Neuronal stem cell (in vitro differentiated cells): ENCODE measurements at regions not wholly inside any gene's neighbourhood (a gene's known extent, or its start where the extent isn't known, plus 50 kb on each side); places are given as distances from the start of the nearest gene placed in this dataset.

Experiments
- DNase-seq: peaks from one replicate; pipeline ENCODE4 v3.0.0-alpha.2; 2013; ENCODE audit warnings: low spot score
- H2AFZ ChIP-seq: one replicate; pipeline ENCODE4 v1.6.1; 2013; ENCODE audit warnings: mild to moderate bottlenecking, low read length, inconsistent platforms
- H2AK5ac ChIP-seq: 2 replicates; pipeline ENCODE4 v1.6.1; 2013; ENCODE audit warnings: low read depth, mild to moderate bottlenecking, inconsistent platforms, low read length, moderate library complexity, mixed read lengths
- H2BK120ac ChIP-seq: 2 replicates; pipeline ENCODE4 v1.6.1; 2013; ENCODE audit warnings: low read depth, mild to moderate bottlenecking, inconsistent platforms, low read length, moderate library complexity, mixed read lengths
- H2BK12ac ChIP-seq: one replicate; pipeline ENCODE4 v1.6.1; 2013; ENCODE audit warnings: low read length, inconsistent platforms
- H2BK15ac ChIP-seq: 2 replicates; pipeline ENCODE4 v1.6.1; 2013; ENCODE audit warnings: mild to moderate bottlenecking, low read length, inconsistent platforms, mixed read lengths
- H2BK5ac ChIP-seq: one replicate; pipeline ENCODE4 v1.6.1; 2013; ENCODE audit warnings: inconsistent platforms, mild to moderate bottlenecking, low read length, moderate library complexity
- H3K14ac ChIP-seq: one replicate; pipeline ENCODE4 v1.6.1; 2013; ENCODE audit warnings: low read length, inconsistent platforms
- H3K18ac ChIP-seq: 2 replicates; pipeline ENCODE4 v1.6.1; 2013; ENCODE audit warnings: low read length, inconsistent platforms
- H3K23ac ChIP-seq: 2 replicates; pipeline ENCODE4 v1.6.1; 2013; ENCODE audit warnings: low read depth, mild to moderate bottlenecking, mixed read lengths, low read length, inconsistent platforms; ENCODE audit not compliant: poor library complexity
- H3K27ac ChIP-seq: replicated peaks from 3 replicates; pipeline ENCODE4 v1.5.1; 2013; ENCODE audit warnings: low read length, inconsistent platforms
- H3K27me3 ChIP-seq, 3 experiments: 2 replicates each; pipeline ENCODE4 v1.6.1; 2013; ENCODE audit warnings: low read length in 3 of 3, mild to moderate bottlenecking in 2 of 3, inconsistent platforms in 1 of 3, low read depth in 1 of 3, mixed read lengths in 1 of 3, moderate library complexity in 1 of 3; ENCODE audit not compliant: control insufficient read depth in 3 of 3, insufficient read depth in 3 of 3
- H3K36me3 ChIP-seq, 2 donors: replicated peaks in 1 of 2; 2 replicates each; pipeline ENCODE4 v1.6.1; 2013; ENCODE audit warnings: low read length in 2 of 2; ENCODE audit not compliant: control insufficient read depth in 2 of 2, insufficient read depth in 2 of 2
- H3K4ac ChIP-seq: 2 replicates; pipeline ENCODE4 v1.6.1; 2013; ENCODE audit warnings: inconsistent platforms, mild to moderate bottlenecking, low read length, moderate library complexity
- H3K4me1 ChIP-seq, 2 donors: 1 replicate in 1 of 2; 2 replicates in 1 of 2; pipeline ENCODE4 v1.6.1; 2013; ENCODE audit warnings: low read length in 2 of 2, low read depth in 1 of 2; ENCODE audit not compliant: control insufficient read depth in 2 of 2, insufficient read depth in 1 of 2
- H3K4me2 ChIP-seq: one replicate; pipeline ENCODE4 v1.6.1; 2013; ENCODE audit warnings: mild to moderate bottlenecking, low read length, inconsistent platforms; ENCODE audit not compliant: insufficient read depth, poor library complexity, severe bottlenecking
- H3K4me3 ChIP-seq, 2 donors: 2 replicates each; pipeline ENCODE4 v1.5.1; 2013; ENCODE audit warnings: low read length in 2 of 2, mild to moderate bottlenecking in 2 of 2, inconsistent platforms in 1 of 2, moderate library complexity in 1 of 2
- H3K79me1 ChIP-seq: one replicate; pipeline ENCODE4 v1.6.1; 2013; ENCODE audit warnings: low read depth, mild to moderate bottlenecking, inconsistent platforms, low read length, moderate library complexity
- H3K9ac ChIP-seq: one replicate; pipeline ENCODE4 v1.6.1; 2013; ENCODE audit warnings: mild to moderate bottlenecking, low read depth, low read length, inconsistent platforms; ENCODE audit not compliant: poor library complexity
- H3K9me3 ChIP-seq, 2 donors: replicated peaks in 1 of 2; 2 replicates each; pipeline versions ENCODE3 to v1.6.1; 2013; ENCODE audit warnings: low read length in 2 of 2, mild to moderate bottlenecking in 2 of 2, inconsistent platforms in 1 of 2, low read depth in 1 of 2, mixed read lengths in 1 of 2, moderate library complexity in 1 of 2; ENCODE audit not compliant: control insufficient read depth in 2 of 2, insufficient read depth in 1 of 2
- H4K8ac ChIP-seq: one replicate; pipeline ENCODE4 v1.6.1; 2013; ENCODE audit warnings: low read depth, mild to moderate bottlenecking, inconsistent platforms, low read length, moderate library complexity
- H4K91ac ChIP-seq: one replicate; pipeline ENCODE4 v1.6.1; 2013; ENCODE audit warnings: low read length, low read depth, mild to moderate bottlenecking, inconsistent platforms; ENCODE audit not compliant: poor library complexity
- WGBS, 2 donors: extraction: QIAGEN DNeasy Blood & Tissue Kit; methylation state at CpG; one replicate each; pipeline ENCODE4 v1.1.7; 2013; ENCODE audit warnings: missing lambda C conversion rate in 2 of 2, mixed read lengths in 1 of 2; ENCODE audit not compliant: insufficient read length in 2 of 2, insufficient replicate concordance in 1 of 2; ENCODE audit errors: extremely low coverage in 2 of 2; 5-methylcytosine and 5-hydroxymethylcytosine counted together

DNA sequence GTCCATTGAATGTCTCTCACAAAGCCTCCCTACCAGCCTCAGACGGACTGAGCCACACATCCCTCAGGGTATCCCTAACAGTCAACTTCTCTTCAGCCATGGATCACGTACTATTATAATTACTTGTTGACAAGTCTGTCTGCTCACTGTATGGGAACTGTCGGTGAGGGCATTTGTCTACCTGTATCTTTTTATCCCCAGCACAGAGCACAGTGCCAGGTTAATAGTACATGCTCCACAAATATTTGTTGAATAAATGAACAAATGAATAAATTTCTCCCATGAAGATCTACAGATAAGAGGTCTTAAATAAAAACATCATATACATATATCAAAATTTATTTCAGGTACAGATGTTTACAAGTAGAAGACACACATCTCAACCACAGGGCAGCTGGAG is 414.0 kb downstream of the SOX9 start:
- H2BK5ac ChIP-seq, result no peak overlapping the region
- H3K27me3 ChIP-seq, result peaks cover 0 to 3% (median 0%) of the 10 kb centered on the region in 3 experiments
- no peak overlapping the region for H2BK120ac ChIP-seq
- H3K9ac ChIP-seq, result no peak overlapping the region
- no peak overlapping the region for H3K18ac ChIP-seq
- no peak overlapping the region for H2BK12ac ChIP-seq
- H3K4me3 ChIP-seq, result no peak overlapping the region
- peaks cover 5% of the 10 kb centered on the region for H3K79me1 ChIP-seq
- H4K91ac ChIP-seq, result no peak overlapping the region
- H3K4ac ChIP-seq, result no peak overlapping the region
- DNase-seq, result no peak
- no peak overlapping the region for H2AFZ ChIP-seq
- H3K27ac ChIP-seq, result no peak overlapping the region
- H3K4me1 ChIP-seq, result peaks cover 17 to 21% of the 10 kb centered on the region in 2 donors
- H2BK15ac ChIP-seq, result no peak overlapping the region
- H3K36me3 ChIP-seq, result no peaks in the 10 kb centered on the region
- no peak overlapping the region for H3K14ac ChIP-seq
- peaks cover 0 to 3% of the 10 kb centered on the region in 2 donors for H3K9me3 ChIP-seq
- H4K8ac ChIP-seq, result no peak overlapping the region
- H3K4me2 ChIP-seq, result no peak overlapping the region
- no peak overlapping the region for H2AK5ac ChIP-seq
- no peak overlapping the region for H3K23ac ChIP-seq
- no CpG with 5 or more reads among the region's 3 CpGs for WGBS, 2 donors

DNA sequence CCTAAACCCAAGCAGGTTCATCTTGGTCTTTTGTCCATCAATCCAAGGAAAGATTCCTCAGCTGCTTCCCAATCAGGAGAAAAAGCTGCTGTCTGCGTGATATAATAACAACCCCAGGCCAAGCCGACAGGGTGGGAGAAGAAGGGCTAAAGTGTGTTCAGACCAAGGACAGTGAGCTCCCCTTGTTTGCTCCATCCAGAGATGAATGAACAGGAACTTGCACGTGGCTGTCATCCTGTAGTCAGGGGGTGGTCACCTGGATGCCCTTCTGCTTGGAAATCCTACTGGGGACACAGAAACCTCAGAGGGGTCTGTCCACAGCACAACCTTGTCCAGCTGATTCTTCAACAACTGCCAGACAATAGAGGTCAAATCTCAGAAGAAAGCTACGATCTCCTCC is 414.5 kb downstream of the SOX9 start:
- Histone ChIP-seq H2BK15ac (no peak overlapping the region), H2AK5ac (peak overlapping the region; percentile 20), H2BK12ac (no peak overlapping the region), H2BK120ac (no peak overlapping the region), H2AFZ (no peak overlapping the region), H3K4me3 (no peak overlapping the region), H3K9ac (no peak overlapping the region), H4K8ac (no peak overlapping the region), H3K18ac (peak overlapping the region; percentile 75), H4K91ac (no peak overlapping the region), H3K27me3 (peaks cover 0 to 3% (median 0%) of the 10 kb centered on the region in 3 experiments), H3K79me1 (peaks cover 5% of the 10 kb centered on the region), H3K4me2 (no peak overlapping the region), H3K36me3 (no peaks in the 10 kb centered on the region), H3K4me1 (peaks cover 12 to 19% of the 10 kb centered on the region in 2 donors), H3K23ac (no peak overlapping the region), H3K27ac (no peak overlapping the region), H2BK5ac (no peak overlapping the region), H3K9me3 (peaks cover 0 to 3% of the 10 kb centered on the region in 2 donors), H3K4ac (no peak overlapping the region), H3K14ac (no peak overlapping the region)
- no peak for DNase-seq
- no CpG with 5 or more reads among the region's 4 CpGs for WGBS, 2 donors

GRCh38 chr17:72535779-72536178 is 415.0 kb downstream of the SOX9 start:
- no peak overlapping the region for H2BK5ac ChIP-seq
- no peak overlapping the region for H3K14ac ChIP-seq
- no peak overlapping the region for H4K91ac ChIP-seq
- H3K18ac ChIP-seq, result no peak overlapping the region
- no peak for DNase-seq
- H3K79me1 ChIP-seq, result peaks cover 5% of the 10 kb centered on the region
- no peak overlapping the region for H3K27ac ChIP-seq
- no peak overlapping the region for H3K9ac ChIP-seq
- H3K4me3 ChIP-seq, result no peak overlapping the region
- H3K4me2 ChIP-seq, result no peak overlapping the region
- H3K36me3 ChIP-seq, result no peaks in the 10 kb centered on the region
- H3K9me3 ChIP-seq, result peaks cover 0 to 3% of the 10 kb centered on the region in 2 donors
- H2AFZ ChIP-seq, result no peak overlapping the region
- H3K27me3 ChIP-seq, result peaks cover 0 to 3% (median 0%) of the 10 kb centered on the region in 3 experiments
- H3K4me1 ChIP-seq, result peaks cover 10 to 15% of the 10 kb centered on the region in 2 donors
- H2BK15ac ChIP-seq, result no peak overlapping the region
- H2BK12ac ChIP-seq, result no peak overlapping the region
- H4K8ac ChIP-seq, result no peak overlapping the region
- WGBS, 2 donors, result no CpG with 5 or more reads among the region's 5 CpGs
- H2BK120ac ChIP-seq, result no peak overlapping the region
- peak overlapping the region; percentile 20 for H2AK5ac ChIP-seq
- H3K4ac ChIP-seq, result no peak overlapping the region
- H3K23ac ChIP-seq, result no peak overlapping the region

DNA sequence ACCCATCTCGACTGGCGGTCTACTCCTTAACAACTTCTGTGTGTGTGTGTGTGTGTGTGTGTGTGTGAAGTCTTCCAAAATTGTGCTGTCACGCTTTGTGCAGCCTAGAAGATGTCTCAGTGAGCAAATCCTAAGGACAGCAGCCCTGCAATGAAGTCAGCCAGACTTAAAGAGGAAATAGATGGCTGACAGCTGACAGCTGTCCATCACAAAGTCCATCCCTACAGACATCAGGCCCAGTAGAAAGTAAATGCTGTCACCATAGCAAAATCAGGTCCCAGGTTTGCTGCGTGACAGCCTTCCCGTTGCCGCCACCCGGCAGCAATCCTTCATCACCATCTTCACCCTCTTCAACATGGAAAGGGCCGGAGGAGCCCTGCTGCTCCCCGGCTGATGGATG is 416.0 kb downstream of the SOX9 start:
- H3K27ac ChIP-seq, result no peak overlapping the region
- H3K18ac ChIP-seq, result peak overlapping the region; percentile 31
- H2BK12ac ChIP-seq, result no peak overlapping the region
- H3K36me3 ChIP-seq, result no peaks in the 10 kb centered on the region
- no peak overlapping the region for H3K4ac ChIP-seq
- H3K79me1 ChIP-seq, result peaks cover 5% of the 10 kb centered on the region
- peak overlapping the region; percentile 8 for H2AK5ac ChIP-seq
- peaks cover 10 to 15% of the 10 kb centered on the region in 2 donors for H3K4me1 ChIP-seq
- no peak overlapping the region for H2AFZ ChIP-seq
- H3K4me2 ChIP-seq, result no peak overlapping the region
- no peak overlapping the region for H4K91ac ChIP-seq
- peak overlapping the region; percentile 59 for H2BK5ac ChIP-seq
- H4K8ac ChIP-seq, result no peak overlapping the region
- no peak overlapping the region for H2BK120ac ChIP-seq
- no peak overlapping the region for H3K14ac ChIP-seq
- peaks cover 0 to 3% (median 0%) of the 10 kb centered on the region in 3 experiments for H3K27me3 ChIP-seq
- WGBS, 2 donors, result no CpG with 5 or more reads among the region's 9 CpGs
- DNase-seq, result no peak
- H3K4me3 ChIP-seq, result no peak overlapping the region
- H2BK15ac ChIP-seq, result no peak overlapping the region
- peaks cover 0 to 3% of the 10 kb centered on the region in 2 donors for H3K9me3 ChIP-seq
- H3K23ac ChIP-seq, result no peak overlapping the region
- H3K9ac ChIP-seq, result no peak overlapping the region
